ENCODE measurements at regions not wholly inside any gene's neighbourhood (a gene's known extent, or its start where the extent isn't known, plus 50 kb on each side); places are given as distances from the start of the nearest gene placed in this dataset.
A peak's percentile ranks its signal among the peaks of the same experiment; 100 is the strongest.

DNA sequence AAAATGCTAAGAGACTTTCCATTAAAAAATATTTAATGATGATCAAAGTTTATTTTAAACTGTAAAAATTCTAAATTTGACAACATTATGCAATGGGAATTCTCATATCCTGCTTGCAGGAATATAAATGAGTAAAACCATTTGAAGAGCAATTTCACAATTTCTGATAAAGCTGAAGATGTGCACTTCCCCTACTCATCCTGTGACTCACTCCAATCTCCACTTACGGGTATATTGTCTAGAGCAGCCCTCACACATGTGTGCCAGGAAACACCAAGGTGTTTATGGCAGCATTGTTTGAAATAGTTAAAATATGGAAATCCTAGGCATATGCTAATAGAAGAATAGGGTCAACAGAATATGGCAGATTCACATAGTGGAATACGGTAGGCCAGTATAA, 158.4 kb downstream of the PDHA2 start:
- DNase-seq, result no peak

DNA sequence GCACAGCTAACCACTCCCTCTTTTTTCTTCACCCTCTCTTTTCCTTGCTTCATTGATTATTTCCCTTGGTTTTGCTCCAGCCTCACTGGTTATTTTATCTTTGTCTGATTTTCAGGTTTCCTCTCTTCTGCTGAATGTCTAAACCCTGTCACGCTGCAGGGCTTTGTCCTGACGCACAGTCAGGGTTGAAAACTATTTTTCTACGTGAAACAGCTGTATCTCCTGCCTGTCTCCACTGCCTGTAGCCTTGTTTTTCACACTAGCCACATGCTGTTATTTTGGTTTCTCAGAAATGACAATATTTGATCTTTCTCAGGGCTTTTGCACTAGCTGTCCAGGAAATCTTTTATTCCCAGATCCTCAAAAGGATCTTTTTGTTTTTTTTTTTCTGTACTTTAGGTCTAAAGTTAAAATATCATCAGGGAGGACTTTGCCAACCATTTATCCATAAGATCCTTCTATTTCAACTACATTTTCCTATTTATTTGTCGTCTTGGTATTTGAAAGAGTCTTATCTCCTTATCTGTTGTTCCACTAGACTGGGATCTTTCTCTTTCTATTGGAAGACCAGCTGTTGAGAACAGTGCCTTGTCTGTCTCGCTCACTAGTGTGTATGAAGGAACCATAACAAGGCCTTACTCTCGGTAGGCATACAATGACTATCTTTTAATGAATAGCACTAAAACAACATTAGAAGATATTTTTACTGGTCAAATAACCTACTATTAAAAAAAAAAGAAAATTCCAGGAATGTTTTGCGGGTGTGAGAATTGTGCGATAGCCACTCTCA, 164.3 kb downstream of the PDHA2 start:
- DNase-seq, result no peak

DNA sequence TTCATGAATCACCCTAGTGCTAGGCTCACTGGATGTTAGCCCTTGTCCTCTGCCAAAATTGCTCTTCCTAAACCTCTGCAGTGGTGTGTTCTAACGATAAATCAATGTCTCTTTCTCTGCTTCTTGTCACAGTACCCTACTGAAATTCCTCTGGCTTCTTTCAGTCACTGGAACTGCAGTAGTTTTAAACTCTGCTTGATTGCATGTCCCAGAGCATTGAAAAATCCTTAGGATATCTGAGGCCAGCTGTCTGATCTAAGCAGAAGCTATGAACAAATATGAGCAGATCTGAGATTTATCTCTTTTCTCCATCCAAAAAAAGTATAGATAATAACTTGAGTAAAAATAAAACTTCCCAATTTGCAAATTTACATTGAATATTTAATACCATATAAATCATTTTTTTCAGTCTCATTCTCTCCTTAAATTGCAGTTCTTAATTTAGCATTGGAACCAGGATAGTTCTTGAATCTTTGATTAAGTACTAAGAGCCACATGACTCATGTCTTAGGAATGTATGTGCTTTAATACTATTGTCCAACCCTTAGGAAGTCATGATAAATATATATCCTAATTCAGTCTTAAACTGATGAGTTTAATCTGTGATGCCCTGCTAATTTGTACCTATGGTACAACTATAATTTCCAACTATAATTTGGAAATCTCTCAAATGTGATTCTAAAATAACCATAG, 169.7 kb downstream of the PDHA2 start:
- no peak for DNase-seq

DNA sequence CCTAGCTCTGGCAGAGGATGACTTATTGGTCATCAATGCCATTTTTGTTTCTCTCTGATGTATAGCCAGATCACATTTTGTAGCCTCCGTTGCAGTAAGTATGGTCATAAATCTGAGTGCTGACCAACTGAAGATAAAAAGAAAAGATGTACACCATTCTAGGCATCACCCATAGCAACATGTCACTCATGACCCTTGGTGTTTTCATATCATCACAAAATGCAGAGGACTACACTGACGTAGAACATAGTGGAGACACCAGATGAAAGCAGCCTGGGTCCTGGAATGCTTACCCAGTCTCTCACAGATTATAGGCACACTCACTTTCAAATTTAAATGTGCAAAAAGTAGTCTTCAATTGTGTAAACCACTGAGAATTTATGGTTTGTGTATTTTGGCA, 172.8 kb downstream of the PDHA2 start:
- DNase-seq, result no peak

DNA sequence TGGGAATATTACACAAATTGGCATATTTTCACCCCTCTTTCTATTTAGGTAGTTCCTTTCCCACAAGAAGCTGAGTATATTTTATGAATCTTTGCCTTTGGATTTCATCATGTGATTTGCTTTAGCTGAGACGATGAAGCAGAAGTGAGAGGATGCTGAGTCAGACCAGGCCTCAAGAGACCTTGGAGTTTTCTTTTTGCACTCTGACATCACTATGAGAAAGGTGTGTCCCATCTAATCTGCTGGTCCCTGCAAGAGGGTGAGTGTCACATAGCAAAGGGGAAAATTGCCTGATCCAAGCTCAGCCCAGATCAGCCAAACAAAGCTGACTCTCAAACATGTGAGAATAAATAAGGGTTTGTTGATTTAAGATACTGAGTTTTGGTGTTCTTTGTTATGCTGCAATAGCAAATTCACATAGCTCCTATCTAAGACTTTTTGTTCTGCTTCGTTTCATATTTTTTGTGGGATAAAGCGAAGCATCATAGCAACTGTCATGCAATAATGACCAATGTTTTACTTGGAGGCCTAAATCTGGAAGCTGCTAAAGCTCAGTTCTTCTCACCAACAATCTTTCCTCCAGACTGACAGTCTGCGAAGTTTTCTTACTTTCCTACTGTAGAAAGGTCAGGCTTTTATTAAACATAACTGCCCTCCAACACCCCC, 176.9 kb downstream of the PDHA2 start:
- DNase-seq, result no peak

DNA sequence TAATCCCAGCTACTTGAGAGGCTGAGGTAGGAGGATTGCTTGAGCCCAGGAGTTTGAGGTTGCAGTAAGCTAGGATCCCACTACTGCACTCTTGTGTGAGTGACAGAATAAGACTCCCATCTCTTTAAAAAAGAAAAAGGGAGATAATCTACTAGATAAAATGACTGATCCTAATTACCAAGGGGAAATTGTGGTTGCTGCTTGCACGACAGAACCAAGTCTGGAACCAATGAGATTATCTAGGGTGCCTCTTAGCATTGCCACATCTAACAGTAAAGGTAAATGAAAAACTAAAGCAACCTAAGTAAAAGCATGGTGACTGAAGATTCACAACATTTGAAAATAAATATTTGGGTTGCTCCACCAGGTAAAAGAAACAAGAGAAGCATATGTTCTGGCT, 185.1 kb downstream of the PDHA2 start:
- DNase-seq, result no peak

DNA sequence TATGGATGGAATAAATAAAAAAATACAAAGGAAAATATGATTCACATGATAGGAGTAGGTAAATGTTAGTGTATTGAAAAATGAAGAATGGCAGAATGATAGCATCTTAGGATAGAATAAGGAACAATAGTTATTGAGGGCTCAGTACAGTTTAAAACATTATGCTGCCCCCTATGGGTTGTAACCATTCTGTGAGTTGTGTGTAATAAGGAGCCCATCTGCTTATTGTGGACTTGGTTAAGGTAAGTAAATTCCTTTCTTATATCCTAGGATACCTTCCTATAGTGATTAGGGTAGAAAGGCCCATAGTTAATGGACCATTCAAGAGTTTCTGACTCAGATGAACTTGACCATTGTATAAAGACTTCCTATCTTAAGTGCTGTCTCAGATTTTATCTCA, 195.8 kb downstream of the PDHA2 start:
- peak in 1 of 2 experiments; percentile 9 for DNase-seq

DNA sequence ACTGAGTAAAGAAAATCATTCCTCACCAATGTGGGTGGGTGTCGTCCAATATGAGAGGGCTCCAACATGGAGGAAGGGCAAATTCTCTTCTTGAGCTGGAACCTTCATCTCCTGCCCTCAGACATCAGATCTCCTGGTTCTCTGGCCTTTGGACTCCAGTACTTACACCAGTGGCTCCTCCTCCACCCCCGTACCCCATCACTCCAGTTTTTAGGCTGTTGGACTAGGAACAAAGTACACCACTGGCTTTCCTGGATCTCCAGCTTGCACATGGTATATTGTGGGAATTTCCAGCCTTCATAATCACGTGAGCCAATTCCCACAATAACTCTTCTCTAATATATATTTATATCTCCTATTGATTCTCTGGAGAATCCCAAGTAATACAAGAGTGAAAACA, 196.9 kb downstream of the PDHA2 start:
- DNase-seq, result no peak

DNA sequence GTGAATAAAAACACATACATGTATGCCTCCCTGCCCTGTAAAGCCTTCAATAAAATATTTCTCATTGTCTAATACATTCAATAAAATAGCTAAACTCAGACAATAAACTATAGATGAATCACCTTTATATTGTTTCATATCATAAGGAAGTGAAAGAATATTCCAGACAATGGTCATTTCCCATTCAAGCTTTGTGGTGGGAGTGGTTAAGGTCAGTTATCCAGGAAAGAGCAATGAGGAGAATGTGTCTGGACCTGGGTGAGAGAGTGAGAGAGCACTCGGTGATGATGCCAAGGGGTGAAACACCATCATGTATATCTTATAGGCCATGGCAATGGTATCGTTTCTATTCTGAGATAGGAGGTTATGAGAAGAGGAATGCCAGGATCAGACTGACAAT, 197.8 kb downstream of the PDHA2 start:
- no peak for DNase-seq

DNA sequence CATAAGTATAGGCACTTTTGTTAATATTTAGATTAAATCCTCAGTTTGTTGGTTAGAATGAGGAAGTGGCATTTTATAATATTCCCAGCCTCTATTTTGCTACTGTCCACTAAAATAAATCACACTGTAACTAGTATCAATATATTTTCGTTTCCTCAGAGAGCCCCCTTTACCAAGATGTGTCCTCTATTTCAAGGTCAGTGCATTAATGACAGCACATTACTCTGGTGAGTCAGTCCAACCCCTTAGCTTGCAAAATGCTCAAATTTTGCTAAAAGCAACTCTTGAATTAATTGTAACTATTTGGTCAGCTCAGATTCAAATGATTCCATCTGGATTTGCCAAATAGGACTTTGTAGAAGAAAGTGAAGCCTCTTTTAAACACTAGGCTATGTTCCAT, 199.3 kb downstream of the PDHA2 start:
- no peak for DNase-seq

DNA sequence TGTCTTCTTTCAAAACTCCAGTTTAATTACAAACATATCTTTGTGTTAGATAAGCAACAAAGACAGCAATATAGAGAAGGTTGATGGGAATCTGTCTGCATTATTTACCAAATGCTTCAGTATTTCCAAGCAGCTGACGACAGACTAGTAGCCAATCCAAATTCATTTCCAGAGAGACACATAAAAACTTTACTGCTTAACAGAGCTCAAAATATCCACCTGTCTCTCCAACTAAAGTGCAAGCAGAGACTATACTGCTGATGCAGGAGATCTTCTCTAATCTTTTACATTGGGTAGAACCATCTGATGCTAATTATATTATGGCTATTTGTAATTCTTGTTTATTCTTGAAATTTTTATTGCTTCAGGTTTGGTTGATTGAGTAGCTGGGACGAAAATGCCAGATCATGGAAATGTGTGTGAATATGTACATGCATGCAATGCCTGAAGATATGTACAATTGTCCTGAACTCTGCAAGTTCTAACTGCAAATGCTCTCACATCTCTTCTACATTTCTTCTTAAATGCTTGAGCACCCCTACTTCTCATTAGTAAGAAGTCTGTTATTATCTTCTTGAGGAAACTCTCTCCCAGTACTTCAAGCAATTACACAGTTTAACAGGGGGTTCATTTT, 200.0 kb downstream of the PDHA2 start:
- DNase-seq, result no peak

DNA sequence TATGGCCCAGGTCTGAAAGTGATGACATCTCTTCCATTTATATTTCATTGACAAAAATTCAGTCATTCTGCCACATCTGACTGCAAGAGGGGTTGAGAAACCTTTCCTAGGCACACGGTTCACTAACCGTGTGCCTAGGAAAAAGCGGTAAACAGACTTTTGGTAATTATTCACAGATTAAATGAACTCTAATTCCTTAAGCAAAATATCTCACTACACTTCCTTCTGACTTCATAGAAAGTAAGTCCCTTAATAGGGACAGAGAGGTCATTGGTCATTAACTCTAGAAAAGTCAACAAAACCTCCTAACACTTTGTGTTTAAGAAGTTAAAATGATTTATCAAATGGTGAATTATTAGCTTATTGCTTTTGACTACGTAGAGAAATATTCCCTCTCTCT, 205.1 kb downstream of the PDHA2 start:
- DNase-seq, result no peak

DNA sequence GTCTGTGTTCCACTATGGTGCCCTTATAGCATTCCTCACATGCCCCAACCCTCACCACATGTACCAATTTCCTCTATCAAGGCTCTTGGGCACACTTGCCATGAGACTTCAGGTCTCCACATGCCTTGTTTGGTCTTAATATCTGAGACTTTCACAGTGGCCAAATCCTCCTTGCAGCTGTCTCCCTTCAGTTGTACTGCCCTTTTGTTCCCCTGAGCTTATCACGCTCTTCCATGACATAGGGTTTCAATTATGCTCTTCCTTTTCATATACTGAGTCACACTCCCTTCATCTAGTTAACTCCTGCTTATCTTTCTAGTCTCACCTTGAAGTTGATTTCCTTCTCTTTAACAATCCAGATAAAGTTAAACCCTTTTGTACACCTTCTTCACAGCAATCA, 212.9 kb downstream of the PDHA2 start:
- DNase-seq, result no peak

DNA sequence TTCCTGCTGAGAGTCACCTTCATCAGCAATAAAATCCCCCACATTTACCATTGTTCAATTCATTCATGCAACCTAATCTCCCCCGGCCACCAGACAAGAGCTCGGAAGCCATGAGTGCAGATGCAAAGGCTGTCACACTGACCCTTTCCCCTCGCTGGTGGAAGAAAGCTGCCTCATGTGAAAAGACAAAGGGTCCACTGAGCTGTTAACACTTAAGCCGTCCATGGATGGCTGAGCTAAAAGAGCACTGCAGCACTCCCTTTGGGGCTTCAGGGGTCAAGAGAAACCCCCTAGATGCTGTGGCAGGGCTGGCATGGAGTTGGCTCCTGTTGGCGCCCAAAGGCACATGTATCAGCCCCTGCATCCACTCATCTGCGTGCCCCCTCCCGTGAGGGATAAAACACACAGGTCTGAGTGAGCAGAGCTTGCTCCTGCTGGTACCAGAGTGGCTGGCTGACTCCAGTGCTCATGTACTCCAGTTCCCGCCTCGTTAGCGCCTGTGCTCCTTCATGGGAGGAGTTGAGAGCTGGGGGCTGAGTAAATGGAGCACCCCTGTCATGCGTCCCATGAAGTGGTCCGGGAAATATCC, 216.5 kb downstream of the PDHA2 start:
- no peak for DNase-seq

DNA sequence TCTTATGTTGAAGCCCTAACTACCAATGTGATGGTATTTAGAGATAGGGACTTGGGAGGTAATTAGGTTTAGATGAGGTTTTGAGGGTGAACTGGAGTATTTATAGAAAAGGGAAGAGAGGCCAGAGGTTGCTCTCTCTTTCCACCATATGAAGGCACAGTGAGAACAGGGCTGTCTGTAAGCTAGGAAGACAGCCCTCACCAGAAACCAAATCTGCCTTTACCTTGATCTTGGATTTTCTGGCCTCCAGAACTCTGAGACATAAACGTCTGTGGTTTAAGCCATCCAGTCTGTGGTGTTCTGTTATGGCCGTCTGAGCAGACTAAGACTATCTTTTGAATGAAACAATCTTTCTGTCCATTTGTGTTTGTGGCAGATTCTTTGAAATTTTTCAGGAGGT, 223.7 kb downstream of the PDHA2 start:
- no peak for DNase-seq

DNA sequence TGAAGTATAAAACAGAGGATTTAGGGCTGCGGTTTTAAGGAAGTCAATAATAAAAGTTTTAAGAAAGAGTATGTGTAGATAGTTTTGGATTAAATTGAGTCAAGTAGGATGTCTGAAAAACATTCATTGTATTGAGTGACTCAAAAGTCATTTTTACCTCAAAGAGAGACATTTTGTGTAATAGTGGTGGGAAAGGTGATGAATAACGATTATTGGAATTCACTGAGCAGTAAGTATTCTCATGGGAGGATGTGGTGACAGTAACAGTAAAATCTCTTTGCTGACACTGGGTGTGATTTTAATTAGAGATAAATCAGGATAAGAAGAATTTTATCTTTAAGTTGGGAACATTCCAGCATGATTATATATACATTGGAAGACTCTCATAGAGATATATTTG, 233.6 kb downstream of the PDHA2 start:
- no peak for DNase-seq

DNA sequence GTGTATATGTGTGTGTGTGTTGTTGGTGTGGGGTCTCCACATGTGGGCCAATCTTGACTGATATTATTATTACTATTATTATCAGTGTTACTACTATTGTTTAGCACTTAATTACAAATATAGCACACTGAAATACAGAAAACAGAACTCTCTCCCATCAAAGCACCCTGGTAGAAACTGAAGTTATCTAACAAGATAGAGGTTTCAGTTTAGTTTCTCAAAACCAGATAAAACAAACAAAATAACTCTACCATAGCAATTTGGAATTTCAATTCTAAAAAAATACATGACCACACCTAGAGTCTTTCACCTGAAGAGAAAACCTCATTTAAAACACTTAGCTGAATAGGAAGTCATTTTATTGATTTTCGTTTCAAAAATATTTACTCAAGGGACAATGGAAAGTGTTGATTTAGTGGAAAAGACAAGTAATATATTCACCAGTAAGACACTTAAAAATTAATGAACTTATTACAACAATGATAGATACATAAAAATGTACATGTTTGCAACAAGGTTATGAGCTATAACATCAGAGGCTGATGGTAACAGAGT, 252.3 kb downstream of the PDHA2 start:
- DNase-seq, result no peak

DNA sequence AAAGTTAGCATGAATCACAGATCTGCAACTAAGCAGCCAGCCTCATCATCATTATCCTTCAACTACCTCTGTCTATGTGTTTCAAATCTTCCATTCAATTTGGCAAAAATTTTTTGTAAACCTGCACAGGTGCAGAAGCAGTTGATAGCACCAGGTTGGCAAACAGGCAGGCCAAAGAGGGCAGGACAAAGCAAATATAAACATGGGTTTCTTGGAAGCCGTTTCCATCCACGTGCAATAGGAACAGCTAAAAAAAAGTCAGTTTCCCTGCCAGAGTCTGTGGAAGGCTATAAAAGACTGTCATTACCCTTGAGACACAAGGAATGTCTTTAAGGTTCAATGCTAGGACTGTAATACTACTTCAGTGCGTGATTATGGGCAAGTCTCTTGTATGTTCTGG, 253.2 kb downstream of the PDHA2 start:
- no peak for DNase-seq

DNA sequence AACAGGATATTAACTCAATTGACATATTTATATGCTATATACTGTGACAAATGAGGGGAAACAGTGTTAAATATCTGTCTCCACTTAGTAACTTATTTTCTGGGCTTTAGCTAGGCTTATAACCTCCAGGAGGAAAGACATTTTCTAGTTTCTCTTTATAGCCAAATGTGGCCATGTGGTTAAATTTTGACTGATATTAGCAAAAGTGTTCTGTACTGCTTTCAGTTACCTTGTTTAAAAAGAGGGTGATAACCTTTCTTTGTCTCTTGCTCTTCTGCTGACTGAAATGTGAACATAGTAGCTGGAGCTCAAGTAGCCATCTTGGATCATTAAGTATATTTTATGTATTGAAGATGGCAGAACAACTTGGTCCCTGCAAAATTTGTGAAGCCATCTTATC, 253.7 kb downstream of the PDHA2 start:
- DNase-seq, result no peak

DNA sequence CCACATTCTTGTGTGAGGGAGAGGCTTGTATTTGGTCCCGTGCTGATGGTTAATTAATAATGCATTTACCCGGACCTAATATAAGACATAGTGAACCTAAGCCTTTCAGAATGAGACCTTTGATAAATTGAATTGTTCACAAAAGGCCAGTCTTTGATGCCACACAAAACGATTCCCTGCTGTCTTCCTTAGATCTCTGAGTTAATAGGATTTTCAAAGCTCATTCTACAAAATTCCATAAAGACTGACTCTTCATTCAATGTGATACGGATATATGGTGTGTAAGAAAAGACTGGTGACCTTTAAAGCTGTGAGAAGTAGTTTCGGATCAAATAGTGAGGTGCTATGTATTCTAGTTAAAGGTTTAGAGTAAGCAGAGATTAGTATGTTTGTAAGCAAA, 254.3 kb downstream of the PDHA2 start:
- no peak for DNase-seq

DNA sequence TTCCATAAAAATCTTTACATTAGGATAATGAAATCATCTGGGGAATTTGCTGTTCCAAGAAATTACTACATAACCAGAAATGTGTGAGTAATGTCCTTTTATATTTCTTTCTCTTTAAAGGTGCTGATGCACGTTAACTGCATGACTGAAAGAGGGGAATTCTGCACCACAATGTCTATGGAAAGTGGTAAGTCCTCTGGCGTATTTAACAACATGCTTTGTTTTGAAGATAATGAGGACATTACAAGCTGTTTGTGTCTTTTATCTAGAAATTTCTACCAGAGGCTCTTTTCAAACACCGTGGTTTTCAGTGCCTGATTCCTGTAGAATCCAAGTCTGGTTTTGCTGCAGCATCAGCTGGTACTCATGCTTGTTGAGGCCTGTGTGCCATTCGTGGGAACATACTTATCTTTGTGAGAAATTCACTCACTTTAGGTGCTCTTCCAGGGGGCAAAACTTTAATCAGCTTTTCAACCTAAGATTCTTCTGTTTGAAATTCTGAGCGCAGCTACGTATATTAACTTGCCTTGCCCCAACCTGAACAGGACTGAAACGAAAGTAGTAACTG, 257.2 kb downstream of the PDHA2 start:
- no peak for DNase-seq

DNA sequence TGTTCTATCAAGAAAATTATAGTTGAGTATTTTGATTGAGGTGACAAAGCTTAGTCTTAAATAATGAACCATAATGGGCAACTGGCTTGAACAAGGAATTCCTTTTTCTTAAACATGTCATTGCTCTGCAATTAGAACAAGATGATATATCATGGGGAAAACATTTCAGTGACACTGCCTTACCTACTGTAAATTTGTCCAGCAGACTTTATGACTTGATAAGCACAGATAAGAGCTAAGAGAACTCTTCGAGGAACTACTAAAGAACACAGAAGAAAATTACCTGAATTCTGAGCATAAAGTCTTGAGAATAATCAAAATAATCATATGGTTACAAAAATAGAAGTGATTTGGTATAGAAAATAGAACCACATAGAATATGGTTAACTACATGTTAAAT, 257.8 kb downstream of the PDHA2 start:
- DNase-seq, result no peak

DNA sequence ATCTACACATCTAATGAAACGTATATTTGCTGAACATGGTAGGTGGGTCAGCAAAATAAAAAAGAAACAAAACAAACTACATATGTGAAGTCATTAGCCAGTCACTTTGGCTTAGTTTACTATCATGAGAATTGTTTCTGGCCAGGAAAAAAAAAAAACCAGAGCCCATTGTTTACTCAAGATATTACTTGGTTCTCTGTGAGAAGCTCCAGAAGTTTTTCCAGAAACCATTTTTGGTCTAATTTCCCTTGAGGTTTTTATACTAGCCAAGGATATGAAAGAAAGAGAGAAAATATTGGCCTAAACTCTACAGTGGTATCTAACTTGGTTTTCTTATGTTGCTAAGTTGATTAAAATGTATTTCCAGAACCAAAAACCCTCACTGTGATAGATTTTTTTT, 259.1 kb downstream of the PDHA2 start:
- no peak for DNase-seq

Data from SW 1271 (cell line).